K562 (cell line): ENCODE measurements at regions not wholly inside any gene's neighbourhood (a gene's known extent, or its start where the extent isn't known, plus 50 kb on each side); places are given as distances from the start of the nearest gene placed in this dataset.

ENCODE experiments used
- ATAC-seq: fragments of 200-7000 bp; cut with Tn5 transposase; 3 replicates; pipeline ENCODE4 v1.9.1; 2020; ENCODE audit warnings: moderate library complexity
- BruUV-seq: library from RNA; stranded (reverse); fragments of 400-500 nt; replicated peaks from 2 replicates; lab custom pipeline; 2021; lab: Mats Ljungman, UMichigan
- CTCF ChIA-PET: fragments of 300-600 bp; formaldehyde crosslinking; extraction: SDS; loops from one replicate; lab custom pipeline; 2021; ENCODE audit warnings: low intra/inter-chr PET ratio; lab: Yijun Ruan, JAX
- POLR2A ChIA-PET: fragments of 300-600, 350-650 bp; sonication (Branson Sonifier 250); formaldehyde crosslinking; extraction: SDS; loops from one replicate; lab custom pipeline; 2021; ENCODE audit warnings: antibody characterized with exemption, inconsistent platforms; lab: Yijun Ruan, JAX
- DNase-seq, 4 experiments: peaks; one replicate each; pipeline versions ENCODE4 v3.0.0 to v3.0.0-alpha.2; 2011 to 2018; ENCODE audit warnings: low spot score in 3 of 4, mixed read lengths in 3 of 4; ENCODE audit errors: extremely low read depth in 1 of 4
- FAIRE-seq: peaks from 2 replicates; lab custom pipeline; 2011; peaks lifted over from hg19 to GRCh38; lab: Jason Lieb, UNC
- H2AFZ ChIP-seq: 2 replicates; pipeline ENCODE4 v1.6.0; 2011; ENCODE audit warnings: low read depth, low read length, control low read depth, inconsistent platforms
- H3K27ac ChIP-seq: fragments of 200-600 bp; 3 replicates; pipeline ENCODE4 v1.8.0; 2011; ENCODE audit warnings: low read depth, mild to moderate bottlenecking, control low read depth, inconsistent platforms, low read length, moderate library complexity, mixed read lengths; ENCODE audit errors: extremely low read depth
- H3K27me3 ChIP-seq, 2 experiments: fragments of 300-600 bp in 1 of 2; 2 replicates in 1 of 2; 3 replicates in 1 of 2; pipeline versions ENCODE4 v1.6.0 to v1.8.0; 2011; ENCODE audit warnings: inconsistent platforms in 2 of 2, low read length in 2 of 2, mild to moderate bottlenecking in 1 of 2, mixed read lengths in 1 of 2, moderate library complexity in 1 of 2; ENCODE audit not compliant: control insufficient read depth in 2 of 2, insufficient read depth in 2 of 2
- H3K36me3 ChIP-seq: fragments of 300-600 bp; 3 replicates; pipeline ENCODE4 v1.8.0; 2011; ENCODE audit warnings: mild to moderate bottlenecking, low read length, inconsistent platforms; ENCODE audit not compliant: control insufficient read depth, insufficient read depth
- H3K4me1 ChIP-seq, 2 experiments: fragments of 200-600 bp in 1 of 2; replicated peaks in 1 of 2; 2 replicates in 1 of 2; 3 replicates in 1 of 2; pipeline versions ENCODE4 v1.5.1 to v1.8.0; 2011; ENCODE audit warnings: inconsistent platforms in 2 of 2, low read length in 2 of 2, mild to moderate bottlenecking in 1 of 2, mixed read lengths in 1 of 2, moderate library complexity in 1 of 2; ENCODE audit not compliant: control insufficient read depth in 2 of 2, insufficient read depth in 2 of 2
- H3K4me2 ChIP-seq: 2 replicates; pipeline ENCODE4 v1.6.1; 2011; ENCODE audit warnings: low read length, control low read depth, inconsistent platforms, mixed read lengths; ENCODE audit not compliant: insufficient read depth
- H3K4me3 ChIP-seq: fragments of 200-600 bp; sonication (generic), shearing (Covaris generic); 2 replicates; pipeline ENCODE4 v1.5.1; 2016; ENCODE audit warnings: control low read depth, inconsistent platforms
- H3K79me2 ChIP-seq: fragments of 200-600 bp; 3 replicates; pipeline ENCODE4 v1.8.0; 2011; ENCODE audit warnings: low read length, inconsistent platforms; ENCODE audit not compliant: control insufficient read depth, insufficient read depth
- H3K9ac ChIP-seq, 2 experiments: 2 replicates each; pipeline versions ENCODE4 v1.6.0 to v1.6.1; 2011; ENCODE audit warnings: low read depth in 2 of 2, low read length in 2 of 2, control low read depth in 1 of 2, inconsistent platforms in 1 of 2, mild to moderate bottlenecking in 1 of 2, mixed read lengths in 1 of 2; ENCODE audit not compliant: insufficient read depth in 1 of 2
- H3K9me1 ChIP-seq: one replicate; pipeline ENCODE4 v1.6.0; 2011; ENCODE audit warnings: inconsistent platforms, mild to moderate bottlenecking, low read length, moderate library complexity; ENCODE audit not compliant: control insufficient read depth, insufficient read depth
- H3K9me3 ChIP-seq: replicated peaks from 2 replicates; pipeline ENCODE4 v1.5.1; 2011; ENCODE audit warnings: low read depth, low read length, inconsistent platforms; ENCODE audit not compliant: control insufficient read depth, insufficient read depth
- H4K20me1 ChIP-seq: replicated peaks from 2 replicates; pipeline ENCODE4 v1.6.1; 2011; ENCODE audit warnings: low read length, inconsistent platforms, mixed read lengths; ENCODE audit not compliant: control insufficient read depth, insufficient read depth
- CREM ChIP-seq: IDR thresholded peaks from 2 replicates; pipeline ENCODE4 v1.6.1; 2014; ENCODE audit warnings: antibody characterized with exemption, low read depth
- WGBS: fragments of 100-300 bp; shearing (Covaris generic); methylation state at CpG from one replicate; pipeline ENCODE4 v1.1.6; 2016; ENCODE audit warnings: low coverage, mixed read lengths; ENCODE audit not compliant: insufficient coverage; ENCODE audit errors: missing lambda C conversion rate; 5-methylcytosine and 5-hydroxymethylcytosine counted together
- in situ Hi-C: fragments of 300-500 bp; cut with MboI; formaldehyde crosslinking; loops from 4 replicates; pipeline ENCODE4 v1.15.0; 2018; ENCODE audit warnings: inconsistent platforms, mixed read lengths
- intact Hi-C: fragments of 100-400 bp; cut with micrococcal nuclease; formaldehyde crosslinking; loops from 2 replicates; pipeline ENCODE4 v1.14.2; 2022
- TF ChIP-seq, protein P1 (sequence below): fragments of 250-450 bp; sonication (Bioruptor Pico); IDR thresholded peaks from 2 replicates; pipeline ENCODE4 v1.5.0; 2021; ENCODE audit warnings: mild to moderate bottlenecking, moderate library complexity

- H3K79me2 ChIP-seq, result no peaks in the 10 kb centered on the region
- FAIRE-seq, result no peak
These were observed 271.9 kb upstream of the TMEM161B start for GRCh38 chr5:88540471-88541115.

GRCh38 chr5:88539693-88540365 is 271.2 kb upstream of the TMEM161B start:
- POLR2A ChIA-PET, result no interaction called here
- H3K4me3 ChIP-seq, result no peak overlapping the region
- no TSS peak for BruUV-seq
- no peak overlapping the region for H3K27ac ChIP-seq
- FAIRE-seq (no peak), DNase-seq (no peak), ATAC-seq (no peak)
- H3K9me3 ChIP-seq, result 0 out of 2 replicates have a peak, but pooled peaks cover 1% of the 10 kb centered on the region
- H2AFZ ChIP-seq, result no peak overlapping the region
- H3K27me3 ChIP-seq, result no peaks in the 10 kb centered on the region; a peak in 1 of 5 replicates
- H3K36me3 ChIP-seq, result no peaks in the 10 kb centered on the region
- H3K9ac ChIP-seq, result no peak overlapping the region
- CTCF ChIA-PET, result no interaction called here
- intact Hi-C loops (no loop called here), in situ Hi-C loops (no loop called here)
- H3K4me1 ChIP-seq, result no peaks in the 10 kb centered on the region
- no peak overlapping the region for H3K4me2 ChIP-seq
- H4K20me1 ChIP-seq, result no peaks in the 10 kb centered on the region
- WGBS, result 0% methylated on average over 14 of the region's 14 CpGs
- no peaks in the 10 kb centered on the region for H3K79me2 ChIP-seq
- H3K9me1 ChIP-seq, result no peaks in the 10 kb centered on the region
- TF ChIP-seq, protein P1, sequence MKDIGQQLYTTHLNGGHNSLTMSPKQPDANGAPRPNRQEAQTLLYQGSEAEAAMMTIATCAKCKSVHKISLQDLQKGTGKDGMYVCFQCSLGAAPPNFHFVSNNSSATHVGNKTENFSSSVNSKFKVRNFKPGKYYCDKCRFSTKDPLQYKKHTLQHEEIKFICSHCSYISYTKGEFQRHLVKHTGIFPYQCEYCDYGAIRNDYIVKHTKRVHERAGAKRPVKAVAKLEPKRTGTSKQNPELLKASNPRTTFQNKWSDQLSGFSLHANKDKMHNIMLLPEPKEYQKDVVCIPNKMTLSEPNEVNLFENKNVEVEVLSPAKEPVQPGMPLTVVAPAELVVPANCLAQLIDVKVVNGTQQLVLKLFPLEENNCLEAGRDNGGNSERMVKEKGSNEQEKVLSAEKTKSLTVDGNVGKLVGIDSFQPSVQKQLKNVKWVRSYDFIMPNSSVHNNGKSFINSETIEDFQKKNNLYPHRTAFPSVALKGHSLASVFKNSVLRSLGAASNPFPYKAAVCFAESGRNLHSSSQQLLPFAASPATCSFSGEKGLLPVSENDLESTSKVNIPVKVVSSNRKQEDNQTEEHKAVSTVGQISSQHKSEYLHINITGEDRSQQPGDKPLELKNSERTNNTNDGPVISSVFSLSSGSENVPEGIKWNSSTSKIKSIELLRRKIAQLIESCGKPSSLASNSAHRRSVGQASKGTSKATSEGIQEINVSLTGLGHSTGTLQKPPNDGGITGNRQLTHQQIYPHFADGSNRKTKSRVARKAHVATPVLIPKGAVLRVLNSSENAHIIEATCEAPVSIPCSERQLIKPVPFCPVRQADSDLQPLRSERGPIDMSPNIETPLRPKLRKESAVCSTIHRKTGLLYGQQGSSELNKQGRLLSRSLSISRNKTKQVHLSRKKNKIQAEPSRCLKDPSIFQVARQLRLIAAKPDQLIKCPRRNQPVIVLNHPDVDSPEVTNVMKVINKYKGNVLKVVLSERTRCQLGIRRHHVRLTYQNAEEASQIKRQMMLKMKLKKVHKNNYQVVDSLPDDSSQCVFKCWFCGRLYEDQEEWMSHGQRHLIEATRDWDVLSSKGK, result no peak

More at GRCh38 chr5:88540471-88541115, 271.9 kb upstream of the TMEM161B start:
- Histone ChIP-seq H3K4me1 (no peaks in the 10 kb centered on the region), H3K27me3 (no peaks in the 10 kb centered on the region; a peak in 1 of 5 replicates), H3K36me3 (no peaks in the 10 kb centered on the region), H2AFZ (no peak overlapping the region), H3K4me3 (no peak overlapping the region), H3K4me2 (no peak overlapping the region), H3K9me3 (0 out of 2 replicates have a peak, but pooled peaks cover 2% of the 10 kb centered on the region), H3K9ac (no peak overlapping the region), H3K9me1 (no peaks in the 10 kb centered on the region), H4K20me1 (no peaks in the 10 kb centered on the region), H3K27ac (no peak overlapping the region)
- intact Hi-C loops, result no loop called here
- no TSS peak for BruUV-seq
- in situ Hi-C loops, result no loop called here
- 0% methylated on average over 6 of the region's 6 CpGs for WGBS
- no peak for TF ChIP-seq CREM
- ATAC-seq, result no peak
- no peak for DNase-seq
- POLR2A ChIA-PET, result no interaction called here
- CTCF ChIA-PET, result no interaction called here
